Stimulated activated naive CD4-positive, alpha-beta T cell treated with Interleukin-2 at 50 U/mL for 16 hours (primary cell): ENCODE measurements at regions not wholly inside any gene's neighbourhood (a gene's known extent, or its start where the extent isn't known, plus 50 kb on each side); places are given as distances from the start of the nearest gene placed in this dataset.

Experiments used
- DNase-seq: peaks from one replicate; lab custom pipeline; 2025; lab: John Stamatoyannopoulos, UW

DNA sequence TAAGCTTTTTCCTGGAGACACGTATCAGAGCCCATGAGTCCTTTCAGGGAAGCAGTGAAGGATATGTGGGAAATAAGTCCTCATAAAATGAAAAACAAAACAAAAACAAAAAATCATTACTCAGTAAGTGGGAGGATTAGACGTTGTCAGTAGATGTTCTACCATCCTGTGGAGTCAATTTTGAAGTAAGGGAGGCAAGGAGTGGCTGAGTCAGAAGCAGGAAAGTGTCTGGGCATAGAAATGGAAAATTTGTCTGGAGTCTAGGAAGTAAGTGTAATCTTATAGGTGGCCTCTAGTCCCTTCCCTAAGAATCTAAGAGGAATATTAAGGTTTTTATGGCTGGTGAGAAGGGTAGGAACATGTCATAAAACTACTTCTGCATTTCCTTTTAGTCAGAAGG is 339.8 kb upstream of the SEMA6D start:
- DNase-seq, result no peak

DNA sequence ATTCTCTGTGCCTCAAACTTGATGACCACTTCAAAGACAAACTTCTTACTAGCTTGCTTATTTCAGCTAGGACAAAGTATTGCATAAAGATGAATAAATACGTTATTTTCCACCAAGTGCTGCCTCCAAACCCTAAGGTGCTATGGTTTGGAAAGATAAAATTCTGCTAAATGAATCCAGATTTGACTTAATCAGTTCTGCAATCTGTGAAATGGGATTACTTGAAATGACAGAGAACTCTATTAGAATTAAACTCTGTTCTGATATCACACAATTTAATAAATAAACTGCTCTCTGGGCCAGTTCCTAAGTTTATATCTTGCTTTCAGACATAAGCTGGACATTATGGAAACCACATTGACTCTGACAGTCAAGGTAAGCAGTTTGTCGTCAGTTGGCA is 338.8 kb upstream of the SEMA6D start:
- no peak for DNase-seq

- no peak for DNase-seq
Measured at GRCh38 chr15:47383102-47383501, 334.2 kb upstream of the SEMA6D start.

DNA sequence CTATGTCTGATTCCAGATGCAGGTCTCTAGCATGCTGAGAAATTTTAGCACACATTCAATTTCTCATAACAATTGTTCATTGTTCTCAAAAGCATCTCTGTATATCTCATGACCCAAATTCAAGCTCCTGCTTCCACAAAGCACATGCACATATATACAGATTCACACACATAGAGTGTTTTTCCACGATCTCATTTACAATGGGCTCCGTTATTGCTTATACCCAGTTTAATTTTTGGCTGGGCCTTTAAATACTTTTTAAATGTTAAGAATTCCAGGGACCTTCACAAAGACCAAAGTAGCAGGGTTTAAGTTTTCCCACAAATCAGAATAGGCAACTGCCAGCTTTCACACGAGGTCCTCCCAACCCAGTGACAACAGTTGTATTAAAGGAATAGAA is 333.5 kb upstream of the SEMA6D start:
- DNase-seq, result no peak

DNA sequence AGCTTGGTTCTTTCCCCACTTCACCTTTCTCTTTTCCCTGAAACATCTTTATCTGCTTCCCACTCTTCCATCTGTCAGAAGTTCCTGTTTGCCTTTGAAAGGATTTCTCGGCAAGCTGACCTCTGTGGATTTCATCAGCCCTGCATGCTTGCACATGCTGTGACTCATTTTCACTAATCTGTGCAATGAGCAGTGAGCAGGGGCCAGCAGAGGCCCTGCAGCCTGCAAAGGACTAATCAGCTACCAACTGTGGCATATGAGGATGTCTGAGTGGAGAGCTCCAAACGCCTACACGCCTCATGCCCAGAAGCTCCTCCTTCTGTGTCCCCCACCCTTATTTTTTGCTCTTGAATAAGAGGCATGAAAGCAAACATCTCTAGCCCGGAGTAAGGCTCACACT is 333.0 kb upstream of the SEMA6D start:
- no peak for DNase-seq

GRCh38 chr15:47384776-47385175 is 332.5 kb upstream of the SEMA6D start:
- no peak for DNase-seq

- DNase-seq, result no peak
Measured at GRCh38 chr15:47386459-47386858, 330.8 kb upstream of the SEMA6D start.

DNA sequence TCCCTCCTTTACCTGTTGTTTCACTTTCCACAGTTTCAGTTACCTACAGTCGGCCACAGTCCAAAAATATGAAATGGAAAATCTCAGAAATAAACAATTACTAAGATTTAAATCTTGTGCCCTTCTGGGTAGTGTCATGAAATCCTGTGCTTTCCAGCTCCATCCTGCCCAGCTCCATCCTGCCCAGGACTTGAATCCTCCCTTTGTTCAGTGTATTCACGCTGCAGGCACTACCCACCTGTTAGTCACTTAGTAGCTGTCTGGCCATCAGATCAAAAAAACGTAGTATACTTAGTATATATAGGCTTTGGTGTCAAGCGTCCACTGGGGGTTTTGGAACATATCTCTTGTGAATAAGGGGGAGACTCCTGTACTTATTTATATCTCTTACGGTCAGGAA is 329.0 kb upstream of the SEMA6D start:
- no peak for DNase-seq

DNA sequence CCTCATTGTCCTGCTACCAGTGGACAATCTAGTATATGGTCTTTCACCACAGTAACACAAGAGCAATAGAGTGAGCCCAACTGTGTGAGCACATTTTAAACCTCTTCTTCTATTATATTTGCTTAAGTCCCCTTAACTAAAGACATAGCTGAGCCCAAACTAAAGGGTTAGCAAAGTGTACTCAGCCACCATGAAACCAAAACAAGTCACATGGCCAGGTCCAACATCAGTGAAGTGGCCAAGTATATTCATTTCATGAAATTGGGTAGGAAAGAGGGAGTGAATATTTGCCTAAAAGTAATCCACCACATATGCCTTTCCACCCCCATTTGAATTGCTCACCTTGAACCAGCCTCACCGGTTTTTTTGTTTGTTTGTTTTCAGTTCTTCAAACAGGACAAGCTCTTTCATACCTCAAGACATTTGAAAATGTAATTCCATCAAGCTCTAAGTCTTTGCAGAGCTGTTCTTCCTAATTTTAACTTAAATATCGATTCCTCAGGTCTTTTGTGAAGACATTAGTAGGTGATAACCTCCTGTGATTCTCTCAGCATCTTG is 327.0 kb upstream of the SEMA6D start:
- DNase-seq, result no peak

DNA sequence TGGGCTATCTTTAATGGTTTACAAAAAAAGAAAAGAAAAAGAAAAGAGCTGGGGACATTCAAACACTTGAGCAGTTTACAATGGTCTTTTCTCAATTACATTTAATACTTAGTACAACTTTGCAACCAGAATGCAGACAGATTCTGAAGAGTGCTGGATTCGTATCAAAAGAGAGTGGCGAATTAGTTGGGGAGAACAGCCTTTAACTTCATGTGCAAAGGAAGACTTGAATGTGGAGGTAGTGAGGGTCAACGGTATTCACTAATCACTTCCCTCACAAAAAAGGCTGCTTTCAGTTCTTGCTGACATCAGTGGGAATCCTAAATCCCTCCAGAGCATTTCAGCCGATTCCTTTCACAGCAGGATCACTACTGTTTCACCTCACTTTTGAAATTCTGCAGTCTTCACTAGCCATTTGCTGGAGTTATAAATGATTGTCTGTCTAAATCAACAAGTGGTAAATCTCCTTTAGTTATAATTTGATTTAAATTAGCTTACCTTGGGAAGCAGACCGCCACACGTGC is 323.0 kb upstream of the SEMA6D start:
- no peak for DNase-seq

DNA sequence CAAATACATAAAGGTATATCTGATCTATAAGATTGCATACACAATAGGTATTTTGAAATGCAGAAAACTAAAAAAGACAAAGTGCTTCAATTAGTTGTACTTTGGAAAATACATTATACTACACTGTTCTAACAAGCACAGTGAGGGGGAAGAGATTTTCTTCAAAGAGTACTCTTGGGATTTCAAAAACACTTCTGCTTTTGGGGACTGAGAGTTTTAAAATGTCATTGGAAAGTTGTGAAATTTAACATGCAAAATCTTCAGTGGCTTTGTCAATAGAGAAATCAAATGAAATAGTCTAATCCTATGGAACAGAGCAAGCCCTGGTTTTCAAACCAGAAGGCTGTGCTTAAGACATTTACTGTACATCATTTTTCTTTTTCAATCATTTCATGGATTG is 322.2 kb upstream of the SEMA6D start:
- no peak for DNase-seq

GRCh38 chr15:47397655-47398054 is 319.6 kb upstream of the SEMA6D start:
- no peak for DNase-seq

DNA sequence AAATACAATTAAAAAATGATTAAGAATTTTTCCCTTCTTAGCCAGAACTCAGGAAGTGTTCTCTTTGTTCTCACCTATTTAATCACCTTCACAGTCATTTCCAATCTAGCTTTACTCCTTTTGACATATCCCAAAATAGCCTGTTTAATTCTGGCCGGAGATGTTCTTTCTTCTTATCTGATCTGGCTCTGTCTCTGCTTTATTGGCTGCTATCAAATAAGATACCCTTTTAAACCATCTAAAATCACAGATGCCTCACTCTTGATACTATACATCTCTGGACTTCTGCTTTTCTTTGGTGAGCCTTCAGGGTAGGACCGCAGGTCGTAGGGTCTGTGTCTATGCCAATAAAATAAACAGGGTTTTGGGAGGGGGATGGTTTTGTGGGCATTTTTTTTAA is 319.2 kb upstream of the SEMA6D start:
- no peak for DNase-seq

DNA sequence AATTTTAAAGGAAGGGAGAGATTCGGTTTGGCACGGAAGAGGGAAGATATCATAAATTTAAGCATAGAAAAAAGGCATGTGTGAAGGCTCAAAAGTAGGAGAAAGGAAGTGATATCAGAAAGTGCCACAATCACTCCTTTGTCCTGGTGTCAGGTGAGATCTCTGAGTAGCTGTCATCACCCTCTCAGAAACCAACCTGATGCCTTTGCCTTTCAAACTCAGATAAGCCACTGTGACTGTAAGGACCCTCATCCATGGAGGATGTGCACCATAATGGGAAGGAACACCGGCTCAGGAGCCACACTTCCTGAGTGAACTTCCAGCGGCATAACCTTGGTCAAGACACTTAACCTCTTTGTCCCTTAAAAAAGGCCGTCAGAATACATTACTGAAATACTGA is 318.7 kb upstream of the SEMA6D start:
- no peak for DNase-seq

DNA sequence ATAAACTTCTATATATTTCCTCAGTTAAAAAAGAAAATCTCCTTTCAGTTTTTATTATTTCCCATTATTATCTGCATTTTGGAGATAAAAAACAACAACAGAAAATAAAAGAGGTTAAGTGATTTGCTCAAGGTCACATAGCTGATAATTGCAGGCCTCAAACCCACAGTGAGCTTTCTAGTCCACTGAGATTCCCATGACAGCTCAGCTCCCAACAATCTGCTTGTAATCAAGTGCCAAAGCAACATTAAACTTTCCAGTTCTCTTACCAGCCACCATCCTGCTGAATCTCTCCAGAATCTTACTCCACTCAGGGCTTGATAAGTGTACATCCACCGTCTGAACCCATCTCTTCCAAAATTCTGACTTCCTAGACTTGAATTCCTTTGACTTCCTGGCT is 318.2 kb upstream of the SEMA6D start:
- no peak for DNase-seq

DNA sequence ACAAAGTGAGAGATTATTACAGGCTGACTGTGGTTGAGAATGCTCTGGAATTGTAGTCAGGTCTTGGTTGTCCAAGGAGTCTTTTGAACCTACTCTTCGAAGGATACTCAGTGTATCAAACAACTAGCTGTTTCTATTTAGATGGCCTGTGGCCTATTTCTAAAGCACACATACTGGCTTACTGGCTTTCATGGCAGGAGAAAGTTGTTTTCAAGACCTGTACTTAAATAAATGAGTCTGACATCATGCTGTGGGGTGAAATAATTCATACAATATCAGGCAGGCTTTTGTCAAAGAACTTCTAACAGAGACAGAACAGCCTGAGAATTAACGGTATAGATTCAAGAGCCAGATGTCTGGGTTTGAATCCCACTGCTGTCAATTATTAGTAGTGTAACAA is 316.7 kb upstream of the SEMA6D start:
- no peak for DNase-seq

GRCh38 chr15:47401427-47401826 is 315.9 kb upstream of the SEMA6D start:
- no peak for DNase-seq

DNA sequence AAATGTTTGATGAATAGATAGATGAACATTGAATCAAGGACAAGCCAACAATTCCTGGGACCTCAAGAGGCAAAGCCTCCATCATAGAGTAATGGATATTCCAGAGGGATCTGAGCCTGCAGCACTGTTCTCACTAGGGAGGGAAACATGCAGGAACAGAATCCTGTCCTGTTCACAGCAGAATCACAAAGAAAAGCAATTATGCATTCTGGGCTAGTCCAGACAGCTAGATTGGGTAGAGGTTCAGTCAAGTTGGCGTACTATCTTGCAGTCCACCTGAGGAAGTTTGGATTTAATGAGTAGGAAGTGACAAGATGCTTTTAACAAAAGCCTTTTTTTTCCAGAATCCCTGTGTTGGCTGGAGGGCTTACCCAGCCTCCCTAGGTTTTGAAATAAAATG is 314.5 kb upstream of the SEMA6D start:
- DNase-seq, result no peak

DNA sequence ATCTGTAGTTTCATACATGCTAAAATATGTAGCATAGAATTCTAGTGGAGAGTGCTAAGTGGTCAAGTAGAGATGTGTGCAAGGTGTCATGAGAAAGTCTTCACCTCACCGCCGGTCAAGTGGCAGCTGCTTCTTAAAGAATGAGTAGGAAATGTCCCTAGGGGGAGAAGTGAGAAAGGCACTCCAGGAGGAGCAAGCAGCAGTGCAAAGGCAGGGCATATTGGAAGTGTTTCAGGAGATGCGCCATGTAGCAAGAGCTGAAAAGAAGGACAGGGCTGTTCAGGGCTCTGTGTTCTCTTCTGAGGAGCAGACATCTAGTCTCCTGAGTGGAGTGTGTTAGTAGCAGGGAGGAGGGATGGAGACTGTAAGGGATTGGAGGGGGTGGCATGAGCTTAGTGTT is 312.4 kb upstream of the SEMA6D start:
- DNase-seq, result no peak

GRCh38 chr15:47405365-47406162 is 311.7 kb upstream of the SEMA6D start:
- DNase-seq, result no peak

- no peak for DNase-seq
Measured at GRCh38 chr15:47407692-47408091, 309.6 kb upstream of the SEMA6D start.

- DNase-seq, result no peak
Measured at GRCh38 chr15:47409038-47409437, 308.3 kb upstream of the SEMA6D start.

- no peak for DNase-seq
Measured at GRCh38 chr15:47409600-47409999, 307.7 kb upstream of the SEMA6D start.

GRCh38 chr15:47410247-47410646 is 307.1 kb upstream of the SEMA6D start:
- no peak for DNase-seq
